Activated naive CD4-positive, alpha-beta T cell treated with anti-CD3 and anti-CD28 coated beads, Interleukin-2, amount 50 U/mL, for 24 hours (primary cell): ENCODE measurements at regions not wholly inside any gene's neighbourhood (a gene's known extent, or its start where the extent isn't known, plus 50 kb on each side); places are given as distances from the start of the nearest gene placed in this dataset.

Source experiments
- H3K27ac Mint-ChIP-seq: one replicate; pipeline ENCODE4 v1.8.0; 2021; ENCODE audit warnings: mild to moderate bottlenecking, mixed read lengths
- H3K27me3 Mint-ChIP-seq: one replicate; pipeline ENCODE4 v1.8.0; 2021; ENCODE audit warnings: mixed read lengths
- H3K36me3 Mint-ChIP-seq: one replicate; pipeline ENCODE4 v1.8.0; 2021; ENCODE audit warnings: mixed read lengths
- H3K4me1 Mint-ChIP-seq: one replicate; pipeline ENCODE4 v1.8.0; 2021; ENCODE audit warnings: mixed read lengths
- H3K4me3 Mint-ChIP-seq: one replicate; pipeline ENCODE4 v1.8.0; 2021; ENCODE audit warnings: mild to moderate bottlenecking, mixed read lengths
- H3K9me3 Mint-ChIP-seq: one replicate; pipeline ENCODE4 v1.8.0; 2021; ENCODE audit warnings: mixed read lengths

GRCh38 chr16:65305266-65305959 lies 183.6 kb upstream of the CDH11 start:
- peaks cover 5% of the 10 kb centered on the region for H3K9me3 Mint-ChIP-seq
- H3K36me3 Mint-ChIP-seq: no peaks in the 10 kb centered on the region
- no peak overlapping the region for H3K27ac Mint-ChIP-seq
- H3K4me1 Mint-ChIP-seq: no peaks in the 10 kb centered on the region
- no peaks in the 10 kb centered on the region for H3K27me3 Mint-ChIP-seq
- H3K4me3 Mint-ChIP-seq: no peak overlapping the region

- Mint-ChIP-seq H3K4me3 (no peak overlapping the region), H3K4me1 (no peaks in the 10 kb centered on the region), H3K27me3 (no peaks in the 10 kb centered on the region), H3K27ac (no peak overlapping the region), H3K9me3 (no peaks in the 10 kb centered on the region), H3K36me3 (no peaks in the 10 kb centered on the region)
Measured at GRCh38 chr16:65301029-65301428, 179.2 kb upstream of the CDH11 start.

GRCh38 chr16:65297453-65297852 lies 175.6 kb upstream of the CDH11 start:
- H3K27ac Mint-ChIP-seq: no peak overlapping the region
- H3K36me3 Mint-ChIP-seq: no peaks in the 10 kb centered on the region
- no peaks in the 10 kb centered on the region for H3K27me3 Mint-ChIP-seq
- no peaks in the 10 kb centered on the region for H3K9me3 Mint-ChIP-seq
- no peaks in the 10 kb centered on the region for H3K4me1 Mint-ChIP-seq
- no peak overlapping the region for H3K4me3 Mint-ChIP-seq

- H3K4me3 Mint-ChIP-seq: no peak overlapping the region
- no peaks in the 10 kb centered on the region for H3K36me3 Mint-ChIP-seq
- no peaks in the 10 kb centered on the region for H3K9me3 Mint-ChIP-seq
- H3K27me3 Mint-ChIP-seq: no peaks in the 10 kb centered on the region
- H3K4me1 Mint-ChIP-seq: no peaks in the 10 kb centered on the region
- H3K27ac Mint-ChIP-seq: no peak overlapping the region
Measured at GRCh38 chr16:65295527-65295926, 173.7 kb upstream of the CDH11 start.

- no peak overlapping the region for H3K27ac Mint-ChIP-seq
- H3K9me3 Mint-ChIP-seq: peaks cover 8% of the 10 kb centered on the region
- H3K27me3 Mint-ChIP-seq: peaks cover 1% of the 10 kb centered on the region
- H3K4me3 Mint-ChIP-seq: no peak overlapping the region
- no peaks in the 10 kb centered on the region for H3K4me1 Mint-ChIP-seq
- H3K36me3 Mint-ChIP-seq: peaks cover 2% of the 10 kb centered on the region
Measured at GRCh38 chr16:65294708-65295107, 172.8 kb upstream of the CDH11 start.

- H3K36me3 Mint-ChIP-seq: peaks cover 2% of the 10 kb centered on the region
- H3K4me1 Mint-ChIP-seq: no peaks in the 10 kb centered on the region
- no peak overlapping the region for H3K4me3 Mint-ChIP-seq
- H3K27me3 Mint-ChIP-seq: peaks cover 1% of the 10 kb centered on the region
- H3K9me3 Mint-ChIP-seq: peaks cover 9% of the 10 kb centered on the region
- no peak overlapping the region for H3K27ac Mint-ChIP-seq
Measured at GRCh38 chr16:65294165-65294564, 172.3 kb upstream of the CDH11 start.

- Mint-ChIP-seq H3K27me3 (peaks cover 1% of the 10 kb centered on the region), H3K4me3 (no peak overlapping the region), H3K4me1 (no peaks in the 10 kb centered on the region), H3K36me3 (peaks cover 2% of the 10 kb centered on the region), H3K27ac (no peak overlapping the region), H3K9me3 (peaks cover 9% of the 10 kb centered on the region)
Measured at GRCh38 chr16:65289022-65289421, 167.2 kb upstream of the CDH11 start.

GRCh38 chr16:65287307-65287706 lies 165.4 kb upstream of the CDH11 start:
- H3K4me3 Mint-ChIP-seq: no peak overlapping the region
- H3K36me3 Mint-ChIP-seq: peaks cover 2% of the 10 kb centered on the region
- H3K9me3 Mint-ChIP-seq: peaks cover 9% of the 10 kb centered on the region
- peaks cover 1% of the 10 kb centered on the region for H3K27me3 Mint-ChIP-seq
- H3K4me1 Mint-ChIP-seq: no peaks in the 10 kb centered on the region
- H3K27ac Mint-ChIP-seq: no peak overlapping the region

- no peak overlapping the region for H3K27ac Mint-ChIP-seq
- H3K27me3 Mint-ChIP-seq: peaks cover 1% of the 10 kb centered on the region
- peaks cover 2% of the 10 kb centered on the region for H3K36me3 Mint-ChIP-seq
- peaks cover 8% of the 10 kb centered on the region for H3K9me3 Mint-ChIP-seq
- no peak overlapping the region for H3K4me3 Mint-ChIP-seq
- no peaks in the 10 kb centered on the region for H3K4me1 Mint-ChIP-seq
Measured at GRCh38 chr16:65285128-65286048, 163.5 kb upstream of the CDH11 start.

GRCh38 chr16:65284626-65285025 lies 162.8 kb upstream of the CDH11 start:
- Mint-ChIP-seq H3K4me1 (no peaks in the 10 kb centered on the region), H3K4me3 (no peak overlapping the region), H3K9me3 (peaks cover under 1% of the 10 kb centered on the region), H3K36me3 (no peaks in the 10 kb centered on the region), H3K27me3 (no peaks in the 10 kb centered on the region), H3K27ac (no peak overlapping the region)

GRCh38 chr16:65283181-65283651 lies 161.4 kb upstream of the CDH11 start:
- Mint-ChIP-seq H3K4me1 (no peaks in the 10 kb centered on the region), H3K4me3 (no peak overlapping the region), H3K36me3 (no peaks in the 10 kb centered on the region), H3K9me3 (no peaks in the 10 kb centered on the region), H3K27ac (no peak overlapping the region), H3K27me3 (no peaks in the 10 kb centered on the region)

GRCh38 chr16:65281586-65281985 lies 159.7 kb upstream of the CDH11 start:
- Mint-ChIP-seq H3K36me3 (no peaks in the 10 kb centered on the region), H3K9me3 (no peaks in the 10 kb centered on the region), H3K27ac (no peak overlapping the region), H3K27me3 (no peaks in the 10 kb centered on the region), H3K4me1 (no peaks in the 10 kb centered on the region), H3K4me3 (no peak overlapping the region)

GRCh38 chr16:65280845-65281512 lies 159.1 kb upstream of the CDH11 start:
- Mint-ChIP-seq H3K4me1 (no peaks in the 10 kb centered on the region), H3K27me3 (no peaks in the 10 kb centered on the region), H3K4me3 (no peak overlapping the region), H3K27ac (no peak overlapping the region), H3K36me3 (no peaks in the 10 kb centered on the region), H3K9me3 (no peaks in the 10 kb centered on the region)

GRCh38 chr16:65279576-65279975 lies 157.7 kb upstream of the CDH11 start:
- Mint-ChIP-seq H3K9me3 (no peaks in the 10 kb centered on the region), H3K4me3 (no peak overlapping the region), H3K27me3 (no peaks in the 10 kb centered on the region), H3K4me1 (no peaks in the 10 kb centered on the region), H3K36me3 (no peaks in the 10 kb centered on the region), H3K27ac (no peak overlapping the region)

GRCh38 chr16:65278874-65279273 lies 157.0 kb upstream of the CDH11 start:
- Mint-ChIP-seq H3K4me3 (no peak overlapping the region), H3K4me1 (no peaks in the 10 kb centered on the region), H3K27me3 (no peaks in the 10 kb centered on the region)

GRCh38 chr16:65274566-65274965 lies 152.7 kb upstream of the CDH11 start:
- no peaks in the 10 kb centered on the region for H3K36me3 Mint-ChIP-seq
- H3K27me3 Mint-ChIP-seq: no peaks in the 10 kb centered on the region
- no peak overlapping the region for H3K4me3 Mint-ChIP-seq
- H3K9me3 Mint-ChIP-seq: peaks cover 6% of the 10 kb centered on the region
- no peak overlapping the region for H3K27ac Mint-ChIP-seq
- no peaks in the 10 kb centered on the region for H3K4me1 Mint-ChIP-seq

More at GRCh38 chr16:65278874-65279273, 157.0 kb upstream of the CDH11 start:
- Mint-ChIP-seq H3K27ac (no peak overlapping the region), H3K9me3 (no peaks in the 10 kb centered on the region), H3K36me3 (no peaks in the 10 kb centered on the region)
